GM21528 (cell line): ENCODE measurements at regions not wholly inside any gene's neighbourhood (a gene's known extent, or its start where the extent isn't known, plus 50 kb on each side); places are given as distances from the start of the nearest gene placed in this dataset.
A peak's percentile ranks its signal among the peaks of the same experiment; 100 is the strongest.

ENCODE experiments used
- ATAC-seq: cut with Tn5 transposase; IDR thresholded peaks from one replicate; pipeline ENCODE4 v1.9.1; 2021; ENCODE audit warnings: mild to moderate bottlenecking, moderate library complexity; ENCODE audit not compliant: unreplicated experiment, low FRiP score

GRCh38 chrX:39862963-39863362 lies 234.8 kb downstream of the BCOR start:
- ATAC-seq, result no peak

GRCh38 chrX:39866229-39866628 lies 231.5 kb downstream of the BCOR start:
- no peak for ATAC-seq

GRCh38 chrX:39869846-39870601 lies 227.7 kb downstream of the BCOR start:
- ATAC-seq, result no peak

GRCh38 chrX:39871648-39872047 lies 226.1 kb downstream of the BCOR start:
- no peak for ATAC-seq

- no peak for ATAC-seq
These were observed 224.6 kb downstream of the BCOR start for GRCh38 chrX:39873117-39873516.

- peak; percentile 94 for ATAC-seq
These were observed 223.4 kb downstream of the BCOR start for GRCh38 chrX:39874202-39874816.

GRCh38 chrX:39875834-39876628 lies 221.7 kb downstream of the BCOR start:
- no peak for ATAC-seq

GRCh38 chrX:39877905-39878304 lies 219.9 kb downstream of the BCOR start:
- ATAC-seq, result no peak

GRCh38 chrX:39883666-39884065 lies 214.1 kb downstream of the BCOR start:
- ATAC-seq, result no peak

- ATAC-seq, result no peak
These were observed 211.5 kb downstream of the BCOR start for GRCh38 chrX:39886282-39886681.

GRCh38 chrX:39888730-39889129 lies 209.0 kb downstream of the BCOR start:
- no peak for ATAC-seq

GRCh38 chrX:39889704-39890103 lies 208.1 kb downstream of the BCOR start:
- ATAC-seq, result no peak

- ATAC-seq, result no peak
These were observed 207.0 kb downstream of the BCOR start for GRCh38 chrX:39890807-39891206.

- ATAC-seq, result no peak
These were observed 206.0 kb downstream of the BCOR start for GRCh38 chrX:39891781-39892180.

- ATAC-seq, result no peak
These were observed 204.1 kb downstream of the BCOR start for GRCh38 chrX:39893417-39894338.

GRCh38 chrX:39894683-39895082 lies 203.1 kb downstream of the BCOR start:
- ATAC-seq, result no peak

- no peak for ATAC-seq
These were observed 202.3 kb downstream of the BCOR start for GRCh38 chrX:39895218-39896110.

- ATAC-seq, result no peak
These were observed 200.6 kb downstream of the BCOR start for GRCh38 chrX:39896951-39897740.

GRCh38 chrX:39897741-39898097 lies 200.0 kb downstream of the BCOR start:
- ATAC-seq, result no peak
